ENCODE measurements at regions not wholly inside any gene's neighbourhood (a gene's known extent, or its start where the extent isn't known, plus 50 kb on each side); places are given as distances from the start of the nearest gene placed in this dataset.

DNA sequence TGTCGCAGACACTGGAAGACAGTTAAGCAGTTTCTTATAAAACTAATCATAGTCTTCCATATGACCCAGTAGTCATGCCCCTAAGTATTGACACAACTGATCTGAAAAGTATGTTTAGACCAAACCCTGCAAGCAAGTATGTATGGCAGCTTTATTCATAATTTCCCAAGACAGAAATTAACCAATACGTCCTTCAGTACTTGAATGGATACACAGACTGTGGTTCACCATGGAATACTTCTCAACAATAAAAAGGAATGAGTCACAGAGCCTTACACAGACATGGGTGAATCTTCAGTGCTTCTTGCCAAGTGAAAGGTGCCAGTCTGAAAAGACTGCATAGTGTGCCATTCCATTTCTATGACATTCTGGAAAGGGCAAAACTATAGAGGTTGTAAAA is 50.2 kb upstream of the AKR1E2 start:
- no peak for DNase-seq (ENCODE audit: low spot score)

DNA sequence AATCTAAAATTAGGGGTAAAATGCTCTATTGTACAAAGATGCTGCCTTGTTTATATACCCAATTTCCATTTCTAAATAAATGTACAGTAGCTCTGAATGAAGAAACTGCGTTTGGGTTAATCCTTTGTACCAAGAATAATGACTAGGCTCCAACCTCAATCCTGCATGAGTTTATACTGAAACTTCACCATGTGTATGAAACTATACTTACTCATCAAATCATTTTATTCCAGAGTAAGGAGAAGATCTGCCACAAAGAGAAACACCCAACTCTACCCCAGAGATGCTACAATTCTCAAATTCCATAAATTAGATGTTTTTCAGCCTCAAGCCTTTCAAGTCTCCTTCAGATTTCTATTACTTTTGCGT is 53.8 kb upstream of the AKR1E2 start:
- DNase-seq (ENCODE audit: low spot score) = no peak

DNA sequence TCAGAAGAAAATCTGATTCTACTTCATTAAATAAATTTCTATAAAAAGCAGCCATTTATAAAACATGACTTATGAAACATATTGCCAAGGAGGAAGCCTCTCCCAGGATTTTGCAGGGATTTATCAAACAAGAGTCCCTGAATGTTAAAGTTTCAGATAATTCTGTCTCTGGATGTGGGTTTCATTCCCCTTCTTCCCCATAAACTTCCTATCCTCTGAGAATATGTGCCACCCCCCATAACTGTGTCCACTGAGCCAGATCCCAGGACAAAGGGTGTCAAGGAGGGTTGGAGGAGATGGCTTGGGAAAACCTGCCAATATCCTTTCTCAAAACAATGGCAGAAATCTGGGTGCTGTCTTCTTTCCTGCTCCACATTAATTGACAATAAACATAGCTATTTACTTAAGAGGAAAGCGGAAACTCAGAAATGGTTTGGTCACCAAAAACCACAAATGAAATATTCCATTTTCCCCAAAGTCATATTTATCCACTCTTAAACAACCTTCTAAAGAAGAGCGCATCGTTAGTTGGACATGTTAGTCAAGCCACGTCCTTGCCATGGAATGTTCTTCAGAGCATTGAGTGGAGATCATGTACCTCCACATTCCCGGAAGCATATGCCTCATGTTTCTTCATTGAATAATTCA is 54.3 kb upstream of the AKR1E2 start:
- DNase-seq (ENCODE audit: low spot score) = peak; percentile 11

DNA sequence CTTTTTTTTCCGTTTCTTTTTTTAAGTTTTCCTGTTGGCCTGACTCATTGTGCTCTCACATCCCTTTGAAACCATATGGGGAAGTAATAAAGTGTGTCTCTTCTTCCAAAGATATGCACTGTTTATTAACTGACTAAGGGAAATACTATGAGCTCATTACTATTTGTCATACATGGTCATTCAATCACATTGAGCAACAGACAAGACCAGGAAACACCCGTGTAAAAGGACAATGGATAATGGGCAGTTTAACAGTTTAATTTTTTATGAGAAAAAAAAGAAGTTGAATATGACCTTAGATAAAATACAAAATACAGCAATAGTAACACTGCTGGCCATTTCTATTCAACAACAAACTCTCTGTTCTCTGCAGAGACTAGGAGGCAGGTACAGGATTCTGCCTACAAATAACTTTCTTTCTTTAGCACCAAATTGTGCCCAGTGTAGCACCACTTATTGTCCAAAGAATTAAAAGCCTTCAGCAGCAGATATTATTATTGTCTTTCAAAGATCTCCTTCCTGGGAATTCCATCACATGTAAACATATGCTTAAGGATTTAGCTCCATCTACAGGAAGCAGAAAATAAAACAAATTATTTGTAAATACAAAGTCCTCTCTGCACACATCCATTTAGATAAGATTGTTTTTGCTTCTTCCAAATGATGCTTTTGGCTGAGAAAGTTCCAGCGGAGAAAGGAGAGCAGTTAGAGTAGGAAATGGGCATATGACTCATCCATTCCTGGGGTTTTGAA is 55.0 kb upstream of the AKR1E2 start:
- peak; percentile 76 for DNase-seq (ENCODE audit: low spot score)

DNA sequence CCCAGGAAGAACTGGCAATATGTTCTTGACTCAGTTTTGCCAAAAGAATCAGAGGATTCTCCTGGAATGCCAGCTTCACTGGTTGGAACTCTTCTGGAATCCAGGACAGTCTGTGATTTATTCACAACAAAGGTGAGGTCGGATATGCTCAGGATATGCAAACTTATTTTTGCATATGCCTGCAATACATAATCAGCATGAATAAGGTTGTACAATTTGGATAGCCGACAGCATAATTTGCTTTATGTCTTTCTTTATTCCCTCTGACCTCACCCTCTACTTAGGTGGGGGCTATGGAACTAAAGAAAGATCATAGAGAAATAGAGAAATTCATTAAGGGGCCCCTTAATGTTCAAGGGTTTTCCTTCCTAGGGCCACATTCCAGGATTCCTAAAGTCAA is 57.6 kb upstream of the AKR1E2 start:
- DNase-seq (ENCODE audit: low spot score) = no peak

GRCh38 chr10:4767033-4767814 is 58.8 kb upstream of the AKR1E2 start:
- peak; percentile 43 for DNase-seq (ENCODE audit: low spot score)

DNA sequence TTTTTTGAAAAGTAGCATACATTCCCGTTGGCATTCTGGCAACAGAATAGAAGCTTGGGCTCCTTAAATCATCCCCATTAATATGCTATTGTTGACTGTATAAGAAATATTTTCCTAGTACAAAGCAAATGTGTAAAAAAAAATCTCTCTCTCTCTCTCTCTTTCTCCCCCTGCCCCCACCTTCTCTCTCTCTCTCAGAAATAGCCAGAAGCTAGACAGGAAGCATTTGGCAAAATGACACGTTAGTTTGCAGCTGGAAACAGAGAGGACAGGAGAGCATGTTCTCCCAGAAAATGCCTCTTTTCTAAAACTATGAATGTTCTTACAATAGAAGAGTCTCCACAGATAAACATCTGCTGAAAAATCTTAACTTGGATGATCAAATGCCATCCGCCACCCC is 59.6 kb upstream of the AKR1E2 start:
- DNase-seq (ENCODE audit: low spot score) = no peak

- no peak for DNase-seq (ENCODE audit: low spot score)
Observed at GRCh38 chr10:4765428-4765827, 60.6 kb upstream of the AKR1E2 start.

- peak; percentile 29 for DNase-seq (ENCODE audit: low spot score)
Observed at GRCh38 chr10:4763960-4764428, 62.0 kb upstream of the AKR1E2 start.

DNA sequence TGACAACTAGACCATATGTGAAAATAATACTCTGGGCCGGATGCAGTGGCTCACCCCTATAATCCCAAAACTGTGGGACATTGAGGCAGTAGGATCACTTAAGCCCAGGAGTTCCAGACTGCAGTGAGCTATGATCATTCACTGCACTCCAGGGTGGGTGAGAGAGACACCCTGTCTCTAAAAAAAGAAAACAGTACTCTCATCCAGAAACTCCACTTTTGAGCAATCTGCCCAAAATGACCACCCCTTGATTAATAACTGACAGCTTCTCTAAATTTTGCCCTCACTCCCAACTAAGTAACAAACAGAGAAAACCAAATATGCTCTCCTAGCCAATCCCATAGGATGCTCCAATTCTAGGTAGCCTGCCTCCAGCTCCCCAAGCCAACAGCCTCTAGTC is 62.5 kb upstream of the AKR1E2 start:
- DNase-seq (ENCODE audit: low spot score) = no peak

- DNase-seq (ENCODE audit: low spot score) = no peak
Observed at GRCh38 chr10:4758256-4758655, 67.8 kb upstream of the AKR1E2 start.

DNA sequence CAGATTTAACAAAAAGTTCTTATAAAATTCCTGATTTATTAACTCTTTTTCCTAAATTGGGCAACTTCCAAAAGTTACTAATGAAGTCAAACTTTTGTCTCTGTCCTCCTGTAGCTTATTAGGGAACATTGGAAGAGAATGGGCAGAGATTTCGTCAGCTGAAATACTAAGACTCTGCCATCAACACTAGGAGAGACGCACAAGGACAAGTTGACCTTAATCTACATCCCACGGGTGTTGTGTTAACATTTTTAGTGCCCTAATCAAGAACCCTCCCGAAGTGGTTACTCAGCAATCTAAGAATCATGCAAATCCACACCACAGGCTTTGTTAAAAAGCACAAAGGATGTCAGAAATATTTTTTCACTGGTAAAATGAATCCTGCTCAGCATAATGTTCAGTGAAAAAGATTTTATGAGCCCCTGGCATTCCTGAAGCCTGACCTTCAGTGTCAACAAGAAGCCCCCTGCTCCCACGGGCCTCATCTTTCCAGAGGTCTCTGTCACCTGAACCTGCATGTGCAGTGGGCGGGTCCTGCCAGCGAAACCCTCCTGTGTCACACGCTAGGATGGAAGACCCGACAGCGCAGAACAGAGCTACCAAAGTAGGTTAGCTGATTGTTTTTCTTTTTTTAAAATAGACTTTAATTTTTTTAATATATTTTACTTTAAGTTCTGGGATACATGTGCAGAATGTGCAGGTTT is 70.6 kb upstream of the AKR1E2 start:
- no peak for DNase-seq (ENCODE audit: low spot score)

GRCh38 chr10:4754143-4754542 is 71.9 kb upstream of the AKR1E2 start:
- no peak for DNase-seq (ENCODE audit: low spot score)

DNA sequence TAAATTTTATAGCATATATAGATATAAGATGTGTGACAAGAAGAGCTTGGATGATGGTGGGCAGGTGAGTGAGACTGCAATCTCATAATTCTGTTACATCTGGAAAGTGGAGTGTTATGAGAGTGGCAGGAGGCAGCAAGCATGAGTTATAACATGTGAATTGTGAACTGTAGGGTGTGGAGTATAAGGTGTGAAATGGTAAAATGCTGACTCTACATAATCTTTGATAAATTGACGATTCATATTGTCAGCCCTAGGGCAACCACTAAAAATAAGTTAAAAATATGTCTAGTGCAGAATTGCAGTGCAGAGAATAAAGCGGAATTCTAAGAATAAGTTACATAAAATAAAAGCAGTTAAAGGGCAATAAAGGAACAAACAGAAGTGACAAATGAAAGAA is 74.8 kb upstream of the AKR1E2 start:
- DNase-seq (ENCODE audit: low spot score) = no peak

DNA sequence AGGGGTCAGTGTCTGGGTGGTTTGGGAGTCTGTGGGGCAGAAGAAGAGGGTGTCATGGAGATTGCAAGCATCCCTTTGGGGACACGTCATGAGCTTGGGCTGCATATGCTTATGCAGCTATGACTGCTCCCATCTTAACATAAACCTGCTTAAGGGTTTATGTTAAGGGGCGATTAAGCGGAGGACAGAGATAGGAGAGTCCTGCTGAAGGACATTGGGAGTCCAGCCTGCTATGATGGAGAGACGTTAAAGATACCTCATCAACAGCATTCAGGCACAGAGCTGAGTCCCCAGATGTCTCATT is 76.8 kb upstream of the AKR1E2 start:
- DNase-seq (ENCODE audit: low spot score) = no peak

DNA sequence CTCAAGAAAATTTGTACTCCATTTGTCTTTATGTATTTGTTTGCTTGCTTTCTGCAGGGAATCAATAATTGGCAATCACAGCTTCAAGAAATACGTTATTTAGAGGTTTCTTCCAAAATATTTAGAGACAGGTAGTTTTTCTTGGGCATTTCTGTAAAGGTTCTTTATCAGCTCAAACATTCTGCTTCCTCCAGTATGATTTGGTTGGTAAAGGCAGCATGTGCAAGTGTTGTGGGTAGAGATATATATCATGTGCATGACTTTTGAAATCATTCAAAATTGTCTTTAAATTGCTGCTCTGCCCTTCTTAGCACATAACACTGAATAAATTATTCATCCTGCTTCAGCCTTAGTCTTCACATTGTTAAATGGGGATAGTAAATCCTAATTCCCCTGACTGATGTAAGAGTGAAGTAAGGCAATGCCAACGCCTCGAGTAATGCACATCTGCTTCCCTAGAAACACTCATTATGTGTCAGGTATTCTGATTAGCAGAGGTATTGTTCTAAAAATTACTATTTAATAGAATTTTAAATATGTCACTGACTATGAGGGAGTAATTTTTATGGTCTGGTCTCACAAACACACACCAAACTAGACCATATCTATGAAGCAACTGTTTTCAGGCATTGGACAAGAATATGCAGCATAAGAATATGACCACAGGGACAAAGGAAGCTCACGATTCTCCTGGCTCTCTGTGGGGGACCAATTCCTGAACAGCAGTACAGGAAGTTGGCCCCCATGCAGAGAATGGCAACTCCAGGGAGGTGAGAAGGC is 77.3 kb upstream of the AKR1E2 start:
- DNase-seq (ENCODE audit: low spot score) = no peak

GRCh38 chr10:4742217-4742616 is 83.8 kb upstream of the AKR1E2 start:
- no peak for DNase-seq (ENCODE audit: low spot score)

DNA sequence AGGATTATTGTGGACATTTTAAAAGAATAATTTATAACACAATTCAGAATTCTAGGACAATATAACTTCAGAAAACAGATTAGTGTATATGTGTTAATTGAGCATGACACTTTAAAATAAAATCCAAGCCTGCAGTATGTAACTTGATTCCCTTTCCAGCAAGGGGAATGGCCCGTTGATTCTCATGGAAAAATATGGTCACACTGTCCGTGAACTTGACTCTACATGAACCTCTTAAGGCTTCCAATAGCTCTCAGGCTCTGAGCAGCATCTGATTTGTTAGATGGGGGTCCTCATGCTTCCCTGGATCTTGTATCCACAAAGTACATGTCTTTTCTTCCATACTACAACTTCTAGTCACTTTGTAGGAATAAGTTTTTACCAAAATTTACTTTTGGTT is 85.5 kb upstream of the AKR1E2 start:
- no peak for DNase-seq (ENCODE audit: low spot score)

GRCh38 chr10:4736608-4737007 is 89.4 kb upstream of the AKR1E2 start:
- no peak for DNase-seq (ENCODE audit: low spot score)

DNA sequence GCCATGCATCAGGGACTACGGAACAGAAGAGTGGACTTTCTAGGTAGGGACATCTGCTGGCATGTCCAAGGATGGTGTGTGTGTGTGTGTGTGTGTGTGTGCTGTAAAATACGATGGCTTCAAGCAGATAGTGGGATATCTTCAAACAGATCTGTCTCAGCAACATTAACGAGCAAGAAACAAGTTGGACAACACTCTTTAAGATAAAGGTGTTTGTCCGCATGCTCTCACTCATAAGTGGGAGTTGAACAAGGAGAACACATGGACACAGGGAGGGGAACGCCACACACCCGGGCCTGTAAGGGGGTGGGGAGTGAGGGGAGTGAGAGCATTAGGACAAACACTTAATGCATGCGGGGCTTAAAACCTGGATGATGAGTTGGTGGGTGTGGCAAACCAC is 89.8 kb upstream of the AKR1E2 start:
- no peak for DNase-seq (ENCODE audit: low spot score)

- DNase-seq (ENCODE audit: low spot score) = no peak
Observed at GRCh38 chr10:4733843-4734224, 92.2 kb upstream of the AKR1E2 start.

Data from H4 (cell line).